Thyroid gland (tissue), 4 donors: ENCODE measurements at regions not wholly inside any gene's neighbourhood (a gene's known extent, or its start where the extent isn't known, plus 50 kb on each side); places are given as distances from the start of the nearest gene placed in this dataset.

Experiments
- DNase-seq, 2 donors: peaks; one replicate each; pipeline ENCODE4 v3.0.0-alpha.2; 2019
- H3K27ac ChIP-seq, 3 donors: fragments of 200-600 bp; sonication (generic); 1 replicate in 2 of 3; 2 replicates in 1 of 3; pipeline ENCODE4 v1.5.1; 2016 to 2019; ENCODE audit warnings: mild to moderate bottlenecking in 1 of 3, moderate library complexity in 1 of 3
- H3K27me3 ChIP-seq: fragments of 200-600 bp; sonication (generic); one replicate; pipeline ENCODE4 v1.5.1; 2019
- H3K36me3 ChIP-seq, 2 donors: fragments of 200-600 bp; sonication (generic); one replicate each; pipeline ENCODE4 v1.5.1; 2016 to 2019
- H3K4me1 ChIP-seq, 2 donors: fragments of 200-600 bp; sonication (generic); one replicate each; pipeline ENCODE4 v1.5.1; 2017 to 2019
- H3K4me3 ChIP-seq, 3 donors: fragments of 200-600 bp; sonication (generic); replicated peaks in 1 of 3; 1 replicate in 2 of 3; 2 replicates in 1 of 3; pipeline ENCODE4 v1.5.1; 2016; ENCODE audit warnings: mild to moderate bottlenecking in 1 of 3
- H3K9me3 ChIP-seq: fragments of 200-600 bp; sonication (generic); one replicate; pipeline ENCODE4 v1.5.1; 2017
- POLR2A ChIP-seq, 2 donors: fragments of 450-650 bp; IDR thresholded peaks; one replicate each; pipeline ENCODE4 v1.6.1; 2017; ENCODE audit warnings: antibody characterized with exemption in 2 of 2, mild to moderate bottlenecking in 2 of 2, moderate library complexity in 1 of 2
- WGBS, 2 donors: methylation state at CpG; one replicate each; pipeline ENCODE4 v1.1.5; 2017; 5-methylcytosine and 5-hydroxymethylcytosine counted together
- intact Hi-C: fragments of 100-400 bp; cut with DNase I; formaldehyde crosslinking; loops from one replicate; pipeline ENCODE4 v1.15.1; 2023
- TF ChIP-seq, protein P1 (sequence below), 6 experiments: fragments of 200-600 bp in 3 of 6; fragments of 450-650 bp in 3 of 6; sonication (generic) in 3 of 6; IDR thresholded peaks; one replicate each; pipeline ENCODE4 v1.5.1; 2016 to 2019; ENCODE audit warnings: antibody characterized with exemption in 6 of 6, mild to moderate bottlenecking in 2 of 6, inconsistent platforms in 1 of 6, moderate library complexity in 1 of 6

DNA sequence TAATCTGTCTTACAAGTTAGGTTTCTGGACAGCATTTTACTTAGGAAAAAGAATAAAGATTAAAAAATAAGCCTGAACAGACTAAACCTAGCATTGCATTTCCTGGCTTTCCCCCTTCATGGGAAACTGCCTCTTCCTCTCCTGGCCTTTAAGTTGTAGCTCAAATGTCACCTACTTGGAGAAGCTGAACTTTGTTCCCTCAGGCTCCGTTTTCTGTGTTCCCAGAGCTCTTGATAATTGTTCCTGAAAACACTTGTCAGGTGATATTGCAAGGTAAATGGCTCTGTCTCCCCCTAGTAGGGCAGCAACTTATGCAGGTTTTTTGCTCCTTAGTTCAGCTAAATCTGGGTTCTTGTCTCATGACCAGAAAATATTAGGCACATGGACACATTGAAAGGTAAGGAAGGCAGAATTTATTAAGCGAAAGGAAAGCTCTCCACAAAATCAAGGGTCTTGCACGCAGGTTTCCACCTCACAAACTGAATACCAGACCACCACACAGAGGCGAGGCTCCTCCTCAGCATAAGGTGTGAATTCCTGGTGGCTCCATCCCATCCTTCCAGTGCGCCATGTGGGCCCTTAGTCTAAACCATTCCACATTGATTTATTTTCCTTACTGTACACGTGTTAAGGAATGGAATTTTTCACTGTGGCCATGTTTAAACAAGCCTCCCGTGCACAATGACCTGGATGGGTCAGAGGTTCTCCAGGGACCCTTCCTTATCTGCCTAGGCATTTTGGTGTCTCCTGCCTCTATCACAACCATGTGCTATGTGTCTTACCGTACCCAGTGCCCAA is 229.3 kb downstream of the HNMT start:
- Histone ChIP-seq H3K27ac (no peak overlapping the region), H3K4me1 (no peaks in the 10 kb centered on the region), H3K4me3 (no peak overlapping the region), H3K27me3 (no peaks in the 10 kb centered on the region), H3K36me3 (no peaks in the 10 kb centered on the region), H3K9me3 (no peaks in the 10 kb centered on the region)
- DNase-seq: no peak
- no peak for TF ChIP-seq POLR2A (IDR thresholded peaks at IDR 0.05)
- TF ChIP-seq, protein P1, sequence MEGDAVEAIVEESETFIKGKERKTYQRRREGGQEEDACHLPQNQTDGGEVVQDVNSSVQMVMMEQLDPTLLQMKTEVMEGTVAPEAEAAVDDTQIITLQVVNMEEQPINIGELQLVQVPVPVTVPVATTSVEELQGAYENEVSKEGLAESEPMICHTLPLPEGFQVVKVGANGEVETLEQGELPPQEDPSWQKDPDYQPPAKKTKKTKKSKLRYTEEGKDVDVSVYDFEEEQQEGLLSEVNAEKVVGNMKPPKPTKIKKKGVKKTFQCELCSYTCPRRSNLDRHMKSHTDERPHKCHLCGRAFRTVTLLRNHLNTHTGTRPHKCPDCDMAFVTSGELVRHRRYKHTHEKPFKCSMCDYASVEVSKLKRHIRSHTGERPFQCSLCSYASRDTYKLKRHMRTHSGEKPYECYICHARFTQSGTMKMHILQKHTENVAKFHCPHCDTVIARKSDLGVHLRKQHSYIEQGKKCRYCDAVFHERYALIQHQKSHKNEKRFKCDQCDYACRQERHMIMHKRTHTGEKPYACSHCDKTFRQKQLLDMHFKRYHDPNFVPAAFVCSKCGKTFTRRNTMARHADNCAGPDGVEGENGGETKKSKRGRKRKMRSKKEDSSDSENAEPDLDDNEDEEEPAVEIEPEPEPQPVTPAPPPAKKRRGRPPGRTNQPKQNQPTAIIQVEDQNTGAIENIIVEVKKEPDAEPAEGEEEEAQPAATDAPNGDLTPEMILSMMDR (IDR thresholded peaks at IDR 0.05): no peak
- intact Hi-C loops: no loop called here
- 85 to 87% methylated on average over 8 of the region's 8 CpGs for WGBS, 2 donors

DNA sequence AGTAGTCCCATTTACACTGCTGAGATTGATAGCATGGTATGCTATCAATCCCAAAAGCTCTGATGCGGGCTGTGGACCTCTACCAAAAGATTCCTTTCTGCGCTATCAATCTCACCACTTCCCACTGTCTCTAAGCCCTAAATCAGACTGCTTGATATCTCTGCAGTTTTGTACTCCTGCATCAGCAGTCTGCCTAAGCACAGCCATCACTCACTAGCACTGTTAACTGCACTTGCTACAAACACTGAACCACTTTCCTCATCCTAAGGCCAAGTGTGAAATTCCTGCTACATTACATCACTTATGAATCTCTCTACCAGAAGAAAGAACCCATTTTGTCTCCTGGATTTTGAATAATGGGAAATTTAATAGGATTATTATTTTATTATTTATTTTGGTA is 237.0 kb downstream of the HNMT start:
- Histone ChIP-seq H3K4me1 (no peaks in the 10 kb centered on the region), H3K27me3 (no peaks in the 10 kb centered on the region), H3K9me3 (no peaks in the 10 kb centered on the region), H3K36me3 (no peaks in the 10 kb centered on the region), H3K27ac (no peak overlapping the region), H3K4me3 (no peak overlapping the region)
- DNase-seq: no peak
- 98% methylated on average over 2 of the region's 2 CpGs for WGBS, 2 donors
- intact Hi-C loops: no loop called here
- no peak for TF ChIP-seq POLR2A (IDR thresholded peaks at IDR 0.05)
- TF ChIP-seq, protein P1 (IDR thresholded peaks at IDR 0.05): no peak

DNA sequence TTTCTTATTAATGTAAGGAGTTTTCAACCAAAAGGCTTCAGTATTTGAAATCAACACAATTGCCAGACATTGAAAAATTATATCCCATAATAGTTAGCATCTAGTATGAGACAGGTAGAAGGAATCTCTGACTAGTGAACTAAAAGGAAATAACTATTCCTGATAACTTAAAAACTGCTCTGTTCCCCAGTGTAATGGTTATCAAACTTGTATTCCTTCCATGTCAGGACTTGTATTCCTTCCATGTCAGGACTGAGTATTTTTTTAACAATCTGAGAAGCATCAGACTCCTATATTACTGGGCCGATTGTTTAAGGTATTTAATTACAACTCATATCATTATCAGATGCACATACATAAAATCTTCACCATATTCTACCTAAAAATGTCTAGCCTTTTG is 238.5 kb downstream of the HNMT start:
- Histone ChIP-seq H3K27me3 (no peaks in the 10 kb centered on the region), H3K36me3 (no peaks in the 10 kb centered on the region), H3K4me3 (no peak overlapping the region), H3K9me3 (no peaks in the 10 kb centered on the region), H3K27ac (no peak overlapping the region), H3K4me1 (no peaks in the 10 kb centered on the region)
- no peak for DNase-seq
- TF ChIP-seq, protein P1 (IDR thresholded peaks at IDR 0.05): no peak
- no peak for TF ChIP-seq POLR2A (IDR thresholded peaks at IDR 0.05)
- intact Hi-C loops: no loop called here
- WGBS, 2 donors: 81 to 96% methylated on average over 1 of the region's 1 CpG

DNA sequence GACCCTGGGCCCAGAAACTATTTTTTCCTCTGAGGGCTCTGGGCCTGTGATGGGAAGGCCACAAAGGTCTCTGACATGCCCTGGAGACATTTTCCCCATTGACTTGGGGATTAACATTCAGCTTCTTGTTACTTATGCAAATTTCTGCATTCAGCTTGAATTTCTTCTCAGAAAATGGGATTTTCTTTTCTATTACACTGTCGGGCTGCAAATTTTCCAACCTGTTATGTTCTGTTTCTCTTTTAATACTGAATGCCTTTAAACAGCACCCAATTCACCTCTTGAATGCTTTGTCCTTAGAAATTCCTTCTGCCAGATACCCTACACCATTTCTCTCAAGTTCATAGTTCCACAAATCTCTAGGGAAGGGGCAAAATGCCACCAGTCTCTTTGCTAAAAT is 241.0 kb downstream of the HNMT start:
- Histone ChIP-seq H3K9me3 (no peaks in the 10 kb centered on the region), H3K27me3 (no peaks in the 10 kb centered on the region), H3K27ac (no peak overlapping the region), H3K4me1 (no peaks in the 10 kb centered on the region), H3K36me3 (no peaks in the 10 kb centered on the region), H3K4me3 (no peak overlapping the region)
- intact Hi-C loops: no loop called here
- TF ChIP-seq, protein P1 (IDR thresholded peaks at IDR 0.05): no peak
- TF ChIP-seq POLR2A (IDR thresholded peaks at IDR 0.05): no peak
- no peak for DNase-seq
- 94 to 95% methylated on average over 1 of the region's 1 CpG for WGBS, 2 donors

DNA sequence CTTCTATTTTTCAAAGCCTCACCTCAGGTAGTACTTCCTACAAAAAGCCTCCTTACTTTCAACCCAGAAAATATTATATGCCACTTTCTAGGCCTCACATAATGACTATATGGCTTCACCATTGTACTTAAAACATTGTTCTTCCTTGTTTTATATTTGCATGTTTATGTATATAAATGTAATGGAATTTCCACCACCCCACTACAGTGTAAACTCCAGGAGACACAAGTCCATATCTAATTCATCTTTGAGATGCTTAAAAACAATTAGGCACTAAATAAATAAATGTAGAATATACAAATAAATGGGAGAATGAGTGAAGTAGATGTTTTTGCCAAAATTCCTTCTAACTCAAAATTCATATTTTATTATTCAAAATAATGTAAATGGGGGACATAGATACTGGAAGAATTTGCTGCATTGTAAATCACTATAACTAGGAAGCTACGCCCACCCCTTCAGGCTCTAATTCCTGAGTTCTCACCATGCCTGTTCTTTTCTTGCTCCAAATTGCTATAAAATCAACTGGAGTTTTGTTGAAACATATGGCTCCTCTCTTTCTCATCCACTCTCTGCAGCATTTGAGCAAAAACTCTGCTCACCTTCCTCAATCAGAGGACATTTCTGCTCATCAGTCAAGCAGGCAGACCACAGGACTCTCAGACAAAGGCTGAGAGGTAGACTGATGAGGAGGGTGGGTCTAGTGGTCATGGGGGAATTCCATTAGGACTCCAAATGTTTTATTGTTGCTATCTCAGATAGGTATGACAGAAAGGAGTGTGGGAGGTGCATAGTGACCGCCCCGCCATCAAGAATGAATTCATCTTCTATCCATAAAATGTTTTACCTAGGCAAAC is 243.0 kb downstream of the HNMT start:
- H3K9me3 ChIP-seq: no peaks in the 10 kb centered on the region
- no peak overlapping the region for H3K4me3 ChIP-seq
- WGBS, 2 donors: 95 to 97% methylated on average over 3 of the region's 3 CpGs
- H3K36me3 ChIP-seq: no peaks in the 10 kb centered on the region
- TF ChIP-seq, protein P1 (IDR thresholded peaks at IDR 0.05): no peak
- TF ChIP-seq POLR2A (IDR thresholded peaks at IDR 0.05): no peak
- no peaks in the 10 kb centered on the region for H3K4me1 ChIP-seq
- intact Hi-C loops: no loop called here
- no peak for DNase-seq
- no peaks in the 10 kb centered on the region for H3K27me3 ChIP-seq
- H3K27ac ChIP-seq: no peak overlapping the region
